SK-N-MC (cell line): ENCODE measurements at regions not wholly inside any gene's neighbourhood (a gene's known extent, or its start where the extent isn't known, plus 50 kb on each side); places are given as distances from the start of the nearest gene placed in this dataset.

Source experiments
- EZH2 ChIP-seq: fragments of 200-600 bp; sonication (generic); IDR thresholded peaks from one replicate; pipeline ENCODE4 v1.6.1; 2017; ENCODE audit warnings: antibody characterized with exemption
- POLR2AphosphoS5 ChIP-seq: IDR thresholded peaks from 2 replicates; pipeline ENCODE4 v1.6.1; 2012; ENCODE audit warnings: mild to moderate bottlenecking, low read depth, low read length, borderline replicate concordance

- no peak for TF ChIP-seq EZH2
- TF ChIP-seq POLR2AphosphoS5, result no peak
These were observed 276.8 kb upstream of the CHST9 start for GRCh38 chr18:27461957-27462356.
